CD4-positive, CD25-positive, alpha-beta regulatory T cell (primary cell): ENCODE measurements at regions not wholly inside any gene's neighbourhood (a gene's known extent, or its start where the extent isn't known, plus 50 kb on each side); places are given as distances from the start of the nearest gene placed in this dataset.

ENCODE experiments used
- ATAC-seq, 2 donors: fragments of 150-1000 bp; cut with Tn5 transposase; one replicate each; pipeline ENCODE4 v1.10.0; 2021; ENCODE audit warnings: low read depth in 2 of 2, moderate number of reproducible peaks in 2 of 2, moderate library complexity in 1 of 2
- DNase-seq, 3 donors: peaks; one replicate each; pipeline versions ENCODE4 v3.0.0 to v3.0.0-alpha.2; 2012 to 2022; ENCODE audit warnings: mixed read lengths in 1 of 3
- H3K27ac ChIP-seq: one replicate; pipeline ENCODE4 v1.7.0; 2013; ENCODE audit warnings: mild to moderate bottlenecking, low read length; ENCODE audit not compliant: insufficient read depth, poor library complexity, severe bottlenecking
- H3K27me3 ChIP-seq: one replicate; pipeline ENCODE4 v1.7.0; 2013; ENCODE audit warnings: low read length; ENCODE audit not compliant: control insufficient read depth, insufficient read depth
- H3K36me3 ChIP-seq: one replicate; pipeline ENCODE4 v1.7.0; 2013; ENCODE audit warnings: mild to moderate bottlenecking, low read length, moderate library complexity; ENCODE audit not compliant: control insufficient read depth, insufficient read depth
- H3K4me1 ChIP-seq: 2 replicates; pipeline ENCODE4 v1.7.0; 2013; ENCODE audit warnings: mild to moderate bottlenecking, low read length; ENCODE audit not compliant: insufficient read depth, control insufficient read depth, poor library complexity, severe bottlenecking
- H3K4me3 ChIP-seq: one replicate; pipeline ENCODE4 v1.7.0; 2013; ENCODE audit warnings: low read depth, mild to moderate bottlenecking, low read length, moderate library complexity
- H3K9me3 ChIP-seq, 2 experiments: 1 replicate in 1 of 2; 2 replicates in 1 of 2; pipeline ENCODE4 v1.7.0; 2013; ENCODE audit warnings: low read length in 2 of 2, mild to moderate bottlenecking in 1 of 2, moderate library complexity in 1 of 2; ENCODE audit not compliant: control insufficient read depth in 2 of 2
- H3K27ac Mint-ChIP-seq, 3 donors: one replicate each; pipeline ENCODE4 v1.8.0; 2020 to 2022; ENCODE audit warnings: mild to moderate bottlenecking in 3 of 3, mixed read lengths in 3 of 3, moderate library complexity in 2 of 3
- H3K27me3 Mint-ChIP-seq: one replicate; pipeline ENCODE4 v1.8.0; 2022; ENCODE audit warnings: mild to moderate bottlenecking, mixed read lengths
- H3K36me3 Mint-ChIP-seq: one replicate; pipeline ENCODE4 v1.8.0; 2020; ENCODE audit warnings: mixed read lengths
- H3K4me1 Mint-ChIP-seq, 4 donors: one replicate each; pipeline ENCODE4 v1.8.0; 2020 to 2022; ENCODE audit warnings: mixed read lengths in 4 of 4, mild to moderate bottlenecking in 1 of 4
- H3K4me3 Mint-ChIP-seq, 4 donors: one replicate each; pipeline ENCODE4 v1.8.0; 2020 to 2022; ENCODE audit warnings: mild to moderate bottlenecking in 4 of 4, mixed read lengths in 4 of 4, moderate library complexity in 3 of 4
- H3K9me3 Mint-ChIP-seq, 7 donors: one replicate each; pipeline ENCODE4 v1.8.0; 2020 to 2022; ENCODE audit warnings: mixed read lengths in 7 of 7, mild to moderate bottlenecking in 3 of 7, moderate library complexity in 2 of 7

- Histone ChIP-seq H3K36me3 (no peaks in the 10 kb centered on the region), H3K9me3 (no peaks in the 10 kb centered on the region), H3K4me3 (no peak overlapping the region), H3K27me3 (no peaks in the 10 kb centered on the region), H3K27ac (no peak overlapping the region), H3K4me1 (no peaks in the 10 kb centered on the region)
- ATAC-seq (no peak), DNase-seq (no peak)
- Mint-ChIP-seq H3K36me3 (no peaks in the 10 kb centered on the region), H3K27ac (no peak overlapping the region), H3K4me3 (no peak overlapping the region), H3K4me1 (peaks cover 0 to 7% (median 5%) of the 10 kb centered on the region in 4 donors), H3K27me3 (no peaks in the 10 kb centered on the region), H3K9me3 (peaks cover 0 to 5% (median 2%) of the 10 kb centered on the region in 7 donors)
Measured at GRCh38 chr11:115900111-115900510, 395.9 kb upstream of the CADM1 start.

GRCh38 chr11:115897707-115898106 lies 393.5 kb upstream of the CADM1 start:
- Mint-ChIP-seq H3K4me3 (no peak overlapping the region), H3K27ac (no peak overlapping the region), H3K36me3 (no peaks in the 10 kb centered on the region), H3K9me3 (peaks cover 0 to 2% (median 0%) of the 10 kb centered on the region in 7 donors), H3K4me1 (peaks cover 0 to 1% (median 0%) of the 10 kb centered on the region in 4 donors), H3K27me3 (no peaks in the 10 kb centered on the region)
- H3K4me1 ChIP-seq, result no peaks in the 10 kb centered on the region
- ATAC-seq (no peak), DNase-seq (no peak)
- H3K27me3 ChIP-seq, result no peaks in the 10 kb centered on the region
- no peak overlapping the region for H3K27ac ChIP-seq
- H3K4me3 ChIP-seq, result no peak overlapping the region
- no peaks in the 10 kb centered on the region for H3K9me3 ChIP-seq
- H3K36me3 ChIP-seq, result no peaks in the 10 kb centered on the region

DNA sequence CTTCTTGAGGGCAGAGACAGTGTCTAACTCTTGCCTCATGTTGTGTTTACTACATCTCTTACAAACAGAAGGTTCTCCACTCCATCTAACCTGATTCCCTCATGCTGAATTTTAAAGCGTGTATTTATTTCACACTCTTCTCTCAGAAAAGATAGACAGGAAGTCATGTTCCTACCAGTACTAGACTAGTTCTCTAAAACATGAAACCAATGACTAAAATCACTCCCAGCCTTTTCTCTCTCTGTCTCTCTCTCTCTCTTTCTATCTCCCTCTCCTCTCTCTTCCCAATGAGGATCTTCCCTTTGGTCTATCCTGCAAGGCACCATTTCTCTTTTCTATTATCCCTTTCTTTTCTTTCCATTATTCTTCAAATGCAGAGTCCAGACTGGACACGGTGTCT lies 391.9 kb upstream of the CADM1 start:
- peaks cover 0 to 2% (median 0%) of the 10 kb centered on the region in 7 donors for H3K9me3 Mint-ChIP-seq
- no peaks in the 10 kb centered on the region for H3K36me3 Mint-ChIP-seq
- Histone ChIP-seq H3K27me3 (no peaks in the 10 kb centered on the region), H3K27ac (no peak overlapping the region), H3K4me1 (no peaks in the 10 kb centered on the region), H3K4me3 (no peak overlapping the region), H3K36me3 (no peaks in the 10 kb centered on the region), H3K9me3 (no peaks in the 10 kb centered on the region)
- H3K4me1 Mint-ChIP-seq, result no peaks in the 10 kb centered on the region
- peaks cover 5% of the 10 kb centered on the region for H3K27me3 Mint-ChIP-seq
- H3K4me3 Mint-ChIP-seq, result no peak overlapping the region
- DNase-seq (no peak), ATAC-seq (no peak)
- no peak overlapping the region for H3K27ac Mint-ChIP-seq

- H3K4me3 Mint-ChIP-seq, result no peak overlapping the region
- Histone ChIP-seq H3K27ac (no peak overlapping the region), H3K27me3 (no peaks in the 10 kb centered on the region), H3K4me3 (no peak overlapping the region), H3K9me3 (no peaks in the 10 kb centered on the region), H3K4me1 (no peaks in the 10 kb centered on the region), H3K36me3 (no peaks in the 10 kb centered on the region)
- peaks cover 5% of the 10 kb centered on the region for H3K27me3 Mint-ChIP-seq
- no peaks in the 10 kb centered on the region for H3K36me3 Mint-ChIP-seq
- peaks cover 0 to 1% (median 0%) of the 10 kb centered on the region in 4 donors for H3K4me1 Mint-ChIP-seq
- no peak overlapping the region for H3K27ac Mint-ChIP-seq
- H3K9me3 Mint-ChIP-seq, result peaks cover 0 to 3% (median 0%) of the 10 kb centered on the region in 7 donors
- DNase-seq (no peak), ATAC-seq (no peak)
Measured at GRCh38 chr11:115895594-115895993, 391.4 kb upstream of the CADM1 start.

- no peak for DNase-seq
- Mint-ChIP-seq H3K27ac (no peak overlapping the region), H3K4me1 (peaks cover 0 to 3% (median 0%) of the 10 kb centered on the region in 4 donors), H3K36me3 (no peaks in the 10 kb centered on the region), H3K9me3 (peaks cover 0 to 3% (median 0%) of the 10 kb centered on the region in 7 donors), H3K27me3 (peaks cover 5% of the 10 kb centered on the region), H3K4me3 (no peak overlapping the region)
- Histone ChIP-seq H3K9me3 (no peaks in the 10 kb centered on the region), H3K4me1 (no peaks in the 10 kb centered on the region), H3K27ac (no peak overlapping the region), H3K36me3 (no peaks in the 10 kb centered on the region), H3K27me3 (no peaks in the 10 kb centered on the region), H3K4me3 (no peak overlapping the region)
- no peak for ATAC-seq
Measured at GRCh38 chr11:115894176-115894575, 390.0 kb upstream of the CADM1 start.

DNA sequence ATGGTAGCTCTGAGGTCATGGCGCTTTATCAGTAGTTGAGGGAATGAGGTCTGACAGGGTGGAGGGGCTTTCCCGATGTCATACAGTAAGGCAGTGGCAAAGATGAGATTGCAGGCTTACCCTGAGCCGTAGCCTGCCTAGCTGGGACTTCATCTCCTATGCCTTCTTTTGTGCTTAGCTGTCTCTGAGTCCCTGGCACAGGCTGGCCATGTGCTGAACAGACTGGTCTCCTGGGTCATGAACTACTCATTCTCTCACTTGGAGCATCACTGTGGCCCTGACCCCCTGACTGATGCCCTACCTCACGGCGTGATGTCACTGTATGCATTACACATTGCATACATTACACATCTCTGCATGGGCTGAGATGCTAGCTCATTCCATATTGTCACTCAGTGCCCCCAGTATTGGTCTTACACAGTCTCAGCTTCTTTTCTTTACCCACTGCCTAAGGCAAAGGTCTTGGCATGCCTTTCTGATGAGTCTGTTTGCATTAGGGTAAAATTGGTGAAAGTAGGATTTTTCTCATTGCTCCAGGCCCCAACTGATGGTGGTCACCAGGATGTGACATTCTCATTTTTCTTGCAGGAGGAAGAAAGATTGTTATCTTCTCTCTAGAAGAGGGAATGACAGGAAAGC lies 389.4 kb upstream of the CADM1 start:
- Mint-ChIP-seq H3K9me3 (peaks cover 0 to 3% (median under 1%) of the 10 kb centered on the region in 7 donors), H3K4me3 (no peak overlapping the region), H3K4me1 (peaks cover 0 to 3% (median 0%) of the 10 kb centered on the region in 4 donors), H3K27ac (no peak overlapping the region), H3K27me3 (peaks cover 5% of the 10 kb centered on the region), H3K36me3 (no peaks in the 10 kb centered on the region)
- H3K4me3 ChIP-seq, result no peak overlapping the region
- no peak overlapping the region for H3K27ac ChIP-seq
- no peaks in the 10 kb centered on the region for H3K27me3 ChIP-seq
- ATAC-seq (no peak), DNase-seq (no peak)
- H3K9me3 ChIP-seq, result no peaks in the 10 kb centered on the region
- no peaks in the 10 kb centered on the region for H3K36me3 ChIP-seq
- no peaks in the 10 kb centered on the region for H3K4me1 ChIP-seq

GRCh38 chr11:115892016-115892415 lies 387.8 kb upstream of the CADM1 start:
- ATAC-seq (no peak), DNase-seq (no peak)
- Histone ChIP-seq H3K36me3 (no peaks in the 10 kb centered on the region), H3K27ac (no peak overlapping the region), H3K4me1 (no peaks in the 10 kb centered on the region), H3K27me3 (no peaks in the 10 kb centered on the region), H3K9me3 (no peaks in the 10 kb centered on the region), H3K4me3 (no peak overlapping the region)
- no peak overlapping the region for H3K4me3 Mint-ChIP-seq
- H3K27ac Mint-ChIP-seq, result no peak overlapping the region
- H3K9me3 Mint-ChIP-seq, result peaks cover 0 to 4% (median 2%) of the 10 kb centered on the region in 7 donors
- H3K4me1 Mint-ChIP-seq, result peaks cover 0 to 3% (median 0%) of the 10 kb centered on the region in 4 donors
- peaks cover 10% of the 10 kb centered on the region for H3K27me3 Mint-ChIP-seq
- no peaks in the 10 kb centered on the region for H3K36me3 Mint-ChIP-seq

DNA sequence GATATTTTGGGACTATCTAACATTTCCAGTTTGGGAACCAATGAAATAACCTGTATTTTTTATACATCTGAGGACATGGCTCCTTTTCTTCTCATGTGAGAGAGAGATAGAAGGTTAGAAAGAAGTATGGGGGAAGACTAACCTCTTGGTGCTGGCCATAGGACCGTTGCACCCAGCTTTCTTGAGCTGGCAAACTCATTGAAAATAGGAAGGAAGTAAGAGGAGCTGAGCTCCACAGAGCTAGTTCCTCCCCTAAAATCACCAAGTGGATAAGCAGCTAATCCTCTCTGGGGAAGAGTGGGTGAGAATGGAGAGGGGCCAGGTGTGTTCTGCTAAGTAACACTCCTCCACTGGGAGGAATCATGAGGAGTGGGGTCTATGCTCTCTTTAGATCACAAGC lies 387.4 kb upstream of the CADM1 start:
- Mint-ChIP-seq H3K4me3 (no peak overlapping the region), H3K27ac (no peak overlapping the region), H3K27me3 (peaks cover 10% of the 10 kb centered on the region), H3K36me3 (no peaks in the 10 kb centered on the region), H3K9me3 (peaks cover 0 to 4% (median 2%) of the 10 kb centered on the region in 7 donors), H3K4me1 (peaks cover 0 to 3% (median 0%) of the 10 kb centered on the region in 4 donors)
- no peaks in the 10 kb centered on the region for H3K36me3 ChIP-seq
- H3K4me1 ChIP-seq, result no peaks in the 10 kb centered on the region
- no peaks in the 10 kb centered on the region for H3K9me3 ChIP-seq
- no peak for ATAC-seq
- no peak overlapping the region for H3K4me3 ChIP-seq
- no peak overlapping the region for H3K27ac ChIP-seq
- no peaks in the 10 kb centered on the region for H3K27me3 ChIP-seq
- no peak for DNase-seq
